NCI-H526 (cell line): ENCODE measurements at regions not wholly inside any gene's neighbourhood (a gene's known extent, or its start where the extent isn't known, plus 50 kb on each side); places are given as distances from the start of the nearest gene placed in this dataset.

Experiments used
- DNase-seq, 2 experiments: peaks; one replicate each; lab custom pipeline; 2025; lab: John Stamatoyannopoulos, UW

DNA sequence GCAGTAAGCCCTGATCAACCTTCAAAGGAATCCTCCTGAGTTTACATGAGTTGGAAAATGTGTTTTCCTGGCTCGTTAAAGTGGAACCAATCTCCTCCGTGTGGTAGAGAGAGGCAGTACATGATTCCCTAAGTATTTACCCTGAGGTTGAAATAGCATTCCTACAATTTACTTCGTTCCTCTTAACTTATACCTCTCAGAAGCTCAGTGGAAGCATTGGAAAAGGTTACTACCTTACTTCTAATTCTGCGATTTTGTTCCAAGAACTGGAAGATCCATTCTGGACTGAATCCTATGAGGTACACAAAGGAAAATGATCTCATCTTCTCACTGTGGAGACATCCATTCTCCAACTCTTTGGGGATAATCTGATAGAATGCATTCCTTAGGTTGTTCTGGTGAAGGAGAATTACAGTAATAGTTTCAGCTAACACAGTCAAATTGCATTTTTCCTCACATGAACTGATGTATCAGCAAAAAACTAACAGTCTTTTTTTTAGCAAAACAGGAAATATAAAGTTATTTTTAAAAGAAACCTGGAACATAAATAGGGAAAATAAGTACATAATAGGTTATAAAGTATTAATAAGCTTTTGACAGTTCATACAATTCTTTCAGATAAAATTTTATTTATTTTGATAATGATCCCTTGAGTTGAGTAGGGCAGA is 475.6 kb downstream of the PDZRN4 start:
- DNase-seq = peak; percentile 2 to 41

DNA sequence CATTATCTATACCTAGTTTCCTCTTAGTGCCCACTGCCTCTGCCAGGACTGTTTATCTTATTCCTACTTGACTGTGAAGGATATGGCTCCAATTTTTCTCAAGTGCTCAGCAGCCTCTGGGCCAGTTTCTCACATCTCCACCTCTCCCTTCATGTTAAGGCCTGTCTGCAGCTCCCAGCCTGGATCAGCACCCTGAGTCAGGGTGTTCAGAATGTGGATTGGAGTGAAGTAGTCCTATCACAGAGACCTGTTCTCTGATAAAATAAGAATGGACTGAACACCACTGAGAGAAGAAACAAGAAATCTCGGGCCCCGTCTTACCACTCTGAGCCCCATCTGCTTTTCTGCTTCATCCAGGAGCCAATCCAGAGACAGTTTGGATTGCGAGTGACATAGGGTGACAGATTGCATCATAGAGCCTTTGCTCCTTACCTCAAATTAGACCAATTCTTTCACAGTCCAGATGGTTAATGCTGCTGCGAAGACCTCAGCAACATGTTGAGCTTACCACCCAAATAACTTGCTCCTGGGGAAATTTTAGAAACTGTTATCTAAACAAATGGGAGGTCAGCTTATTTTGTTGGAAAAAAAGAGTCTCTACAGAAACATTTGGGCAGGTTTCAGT is 473.1 kb downstream of the PDZRN4 start:
- no peak for DNase-seq

DNA sequence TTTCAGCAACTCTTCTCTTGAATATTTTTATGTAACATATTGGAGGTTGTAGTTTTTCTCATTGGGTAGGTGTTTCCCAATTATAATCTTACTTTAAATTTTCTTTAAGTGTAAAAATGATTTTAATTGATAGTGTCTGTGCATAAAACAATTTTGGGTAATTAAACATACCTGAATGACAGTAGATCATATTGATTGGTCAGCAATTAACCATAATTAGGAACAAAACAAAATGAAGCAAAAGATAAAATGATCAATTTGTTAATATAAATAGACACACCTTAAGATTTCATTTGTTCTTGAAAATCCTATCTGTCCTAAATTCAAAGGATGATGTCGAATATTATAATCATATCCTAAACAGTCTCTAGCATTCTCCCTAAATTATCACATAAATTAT is 468.3 kb downstream of the PDZRN4 start:
- DNase-seq = no peak

DNA sequence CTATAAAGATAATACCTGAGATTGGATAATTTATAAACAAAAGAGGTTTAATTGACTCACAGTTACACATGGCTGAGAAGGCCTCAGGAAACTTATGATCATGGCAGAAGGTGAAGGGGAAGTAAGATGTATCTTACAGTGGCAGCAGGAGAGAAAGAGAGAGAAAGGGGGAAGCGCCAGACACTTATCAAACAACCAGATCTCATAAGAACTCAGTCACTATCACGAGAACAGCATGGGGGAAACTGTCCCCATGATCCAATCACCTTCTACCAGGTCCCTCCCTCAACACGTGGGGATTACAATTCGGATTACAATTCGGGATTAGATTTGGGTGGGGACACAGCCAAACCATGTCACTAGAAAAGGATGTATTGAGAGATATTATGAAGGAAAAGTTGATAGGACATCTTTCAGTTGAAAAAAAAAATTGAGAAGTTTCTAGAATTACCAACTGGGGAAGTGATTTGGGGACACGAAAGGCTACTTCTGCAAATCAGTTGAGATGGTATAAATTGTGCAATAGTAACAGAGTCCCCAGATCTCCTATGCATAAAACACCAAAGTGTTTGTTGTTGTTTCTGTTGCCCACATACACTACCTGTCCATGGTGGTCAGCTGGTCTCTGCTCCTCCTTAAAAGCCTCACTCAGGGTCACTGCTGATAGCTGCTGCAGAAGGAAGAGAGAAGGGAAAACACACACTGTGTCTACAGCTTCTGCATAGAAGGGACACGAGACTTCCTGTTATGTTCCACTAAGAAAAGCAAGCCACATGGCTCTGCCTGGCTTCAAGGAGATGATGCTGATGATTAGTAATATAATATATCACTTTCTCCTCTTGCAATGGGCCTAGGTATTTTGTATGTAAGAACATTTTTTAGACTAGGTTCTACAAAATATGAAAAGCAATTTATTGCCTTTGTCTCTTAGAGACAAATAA is 465.5 kb downstream of the PDZRN4 start:
- DNase-seq = no peak

DNA sequence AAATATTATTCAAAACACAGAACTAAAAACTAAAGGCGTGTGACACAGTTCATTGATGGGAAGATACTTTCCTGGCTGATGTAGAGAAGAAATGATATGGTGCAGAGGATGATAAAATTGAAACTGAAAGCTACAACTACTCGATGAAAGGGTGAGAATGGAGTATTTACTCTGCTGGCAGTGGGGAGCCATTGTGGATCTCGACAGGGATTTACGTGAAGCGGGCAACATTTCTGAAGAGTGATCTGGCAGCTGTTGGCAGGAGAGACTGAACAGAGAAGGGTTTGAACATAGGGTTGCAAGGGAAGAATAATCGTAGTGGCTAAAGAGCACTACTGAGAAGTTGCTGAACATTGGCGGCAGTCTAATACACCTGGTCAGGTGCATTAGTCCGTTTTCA is 464.9 kb downstream of the PDZRN4 start:
- no peak for DNase-seq

DNA sequence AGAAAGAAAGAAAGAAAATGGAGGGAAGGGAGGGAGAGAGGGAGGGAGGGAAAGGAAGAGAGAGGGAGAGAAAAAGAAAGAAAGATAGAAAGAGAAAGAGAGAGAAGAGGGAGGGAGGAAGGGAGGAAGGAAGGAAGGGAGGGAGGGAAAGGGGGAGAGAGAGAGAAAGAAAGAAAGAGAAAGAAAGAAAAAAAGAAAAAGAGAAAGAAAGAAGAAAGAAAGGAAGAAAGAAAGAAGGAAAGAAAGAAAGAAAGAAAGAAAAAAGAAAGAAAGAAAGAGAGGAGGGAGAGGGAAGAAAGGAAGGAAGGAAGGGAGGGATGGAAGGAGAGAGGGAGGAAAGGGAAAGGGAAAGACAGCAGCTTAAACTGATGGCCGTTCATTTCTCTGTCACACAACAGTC is 457.5 kb downstream of the PDZRN4 start:
- DNase-seq = no peak

DNA sequence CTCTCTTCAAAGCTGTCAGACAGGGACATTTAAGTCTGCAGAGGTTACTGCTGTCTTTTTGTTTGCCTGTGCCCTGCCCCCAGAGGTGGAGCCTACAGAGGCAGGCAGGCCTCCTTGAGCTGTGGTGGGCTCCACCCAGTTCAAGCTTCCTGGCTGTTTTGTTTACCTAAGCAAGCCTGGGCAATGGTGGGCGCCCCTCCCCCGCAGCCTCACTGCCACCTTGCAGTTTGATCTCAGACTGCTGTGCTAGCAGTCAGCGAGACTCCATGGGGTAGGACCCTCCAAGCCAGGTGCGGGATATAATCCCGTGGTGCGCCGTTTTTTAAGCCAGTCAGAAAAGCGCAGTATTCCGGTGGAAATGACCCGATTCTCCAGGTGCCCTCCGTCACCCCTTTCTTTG is 454.7 kb downstream of the PDZRN4 start:
- DNase-seq = peak in 1 of 2 experiments; percentile 34

DNA sequence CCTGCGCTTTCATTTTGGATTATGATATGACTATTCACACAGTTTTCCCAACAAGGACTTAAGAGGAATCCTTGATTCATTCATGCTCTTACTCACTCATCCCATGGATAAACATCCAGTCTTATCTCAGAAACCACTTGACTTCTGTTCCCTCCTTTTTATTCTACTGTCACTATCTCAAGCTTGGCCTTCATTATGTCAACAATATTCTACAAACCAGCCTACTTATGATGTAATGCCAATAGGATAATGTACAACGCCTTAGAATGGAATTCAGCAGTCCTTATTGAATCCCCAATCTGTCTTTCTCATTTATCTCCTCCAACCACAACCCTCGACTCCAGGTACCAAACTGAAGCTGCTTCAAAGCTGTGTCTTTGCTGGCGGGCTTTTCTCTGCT is 448.5 kb downstream of the PDZRN4 start:
- DNase-seq = no peak

DNA sequence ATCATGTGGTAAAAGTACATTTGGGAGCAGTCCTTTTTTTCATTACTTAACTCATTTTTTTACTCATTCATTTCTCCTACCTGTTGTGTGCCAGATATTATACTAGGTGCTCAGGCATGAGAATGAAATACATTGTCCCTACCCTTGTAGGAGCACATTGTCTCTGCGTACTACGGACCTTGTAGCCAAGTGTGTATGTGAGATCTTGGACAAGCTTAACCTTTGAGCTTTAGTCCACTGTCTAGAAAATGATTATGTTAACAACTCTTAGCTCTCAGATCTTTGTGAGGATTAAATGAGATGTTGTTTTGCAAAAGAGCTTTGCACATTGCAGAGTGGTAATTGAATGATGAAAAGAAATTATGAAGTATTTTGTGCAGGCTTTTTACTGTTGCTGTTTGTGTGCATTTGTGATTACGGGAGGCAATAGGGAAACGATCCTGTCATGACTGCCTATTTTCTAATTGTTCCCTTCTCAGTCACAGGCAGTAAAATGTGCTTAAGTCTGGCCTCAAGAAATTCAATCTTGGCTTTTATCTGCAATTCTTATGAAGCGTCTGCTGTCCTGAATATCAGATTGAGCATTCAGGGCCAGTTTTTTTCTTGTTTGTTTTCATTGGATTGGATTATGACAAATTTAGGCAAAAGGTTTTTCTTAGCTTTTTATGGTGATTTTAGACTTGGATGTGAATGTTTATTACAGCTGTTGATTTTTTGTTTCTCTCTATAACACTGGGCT is 447.7 kb downstream of the PDZRN4 start:
- DNase-seq = no peak

DNA sequence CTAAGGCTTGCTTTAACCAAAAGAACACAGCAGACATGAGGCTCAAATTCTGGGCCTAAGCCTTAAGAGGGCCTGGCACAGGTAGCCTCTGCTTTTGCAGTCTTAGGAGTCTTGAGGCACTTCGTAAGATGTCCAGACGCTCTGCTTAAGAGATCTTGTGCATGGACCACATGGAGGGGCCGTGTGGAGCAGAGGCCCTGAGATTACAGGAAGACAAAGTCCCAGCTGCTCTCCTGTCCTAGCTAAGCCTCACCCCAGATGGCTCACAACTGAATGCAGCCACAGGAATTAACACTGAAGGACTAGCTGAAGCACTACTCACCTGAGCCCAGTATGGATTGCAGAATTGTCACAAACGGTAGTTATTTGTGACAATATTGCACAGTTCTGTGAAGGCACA is 446.0 kb downstream of the PDZRN4 start:
- DNase-seq = no peak

DNA sequence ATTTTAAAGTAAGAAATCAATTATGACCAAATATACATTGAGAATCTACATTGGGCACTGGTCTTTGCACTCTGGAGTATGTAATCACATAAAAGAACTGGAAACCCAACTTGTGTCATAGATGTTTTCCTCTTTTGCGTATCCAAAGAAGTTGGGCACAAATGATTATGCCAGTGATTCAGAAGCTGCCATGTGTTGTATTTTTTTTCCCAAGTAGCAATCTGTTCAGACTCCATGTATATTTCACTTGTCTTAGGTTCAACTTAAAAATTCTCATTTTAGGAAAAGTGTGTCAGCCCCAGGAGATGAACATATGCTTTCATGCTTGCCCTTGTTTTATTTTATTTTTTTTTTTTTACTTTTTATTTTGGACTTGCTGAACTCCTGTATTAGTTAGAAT is 441.5 kb downstream of the PDZRN4 start:
- DNase-seq = no peak

DNA sequence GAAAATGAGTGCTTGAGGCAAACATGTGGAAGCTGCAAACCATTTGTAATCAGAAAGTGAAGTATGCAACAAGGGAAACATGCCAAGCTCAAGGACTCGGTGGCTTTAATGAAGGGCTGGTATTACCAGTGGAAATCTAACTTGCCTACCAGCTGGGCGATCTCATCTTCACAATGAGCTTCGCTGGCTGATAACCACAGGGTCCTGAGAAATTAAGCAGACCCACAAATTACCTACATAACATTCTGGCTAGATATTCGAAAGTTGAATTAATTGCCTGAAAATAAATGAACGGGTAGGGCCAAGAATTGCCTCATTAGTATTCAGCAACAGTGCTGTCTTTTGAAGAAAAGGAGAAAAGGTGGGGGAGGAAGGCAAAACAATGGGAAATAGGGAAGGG is 439.4 kb downstream of the PDZRN4 start:
- no peak for DNase-seq

DNA sequence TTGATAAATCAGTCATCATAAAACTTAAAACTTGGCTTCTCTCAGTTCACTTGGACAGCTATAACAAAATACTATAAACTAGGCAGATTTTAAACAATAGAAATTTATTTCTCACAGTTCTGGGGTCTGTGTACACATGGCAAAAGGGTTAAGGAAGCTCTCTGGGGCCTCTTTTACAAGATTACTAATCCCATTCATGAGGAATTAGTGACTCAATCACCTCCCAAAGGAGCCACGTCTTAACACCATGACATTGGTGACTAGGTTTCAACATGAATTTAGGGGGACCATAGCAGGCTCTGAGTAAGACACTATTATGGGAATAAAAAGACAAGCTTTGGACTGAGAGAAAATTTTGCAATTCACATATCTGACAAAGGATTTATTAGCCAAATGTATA is 436.5 kb downstream of the PDZRN4 start:
- no peak for DNase-seq
